Natural killer cell treated with Interleukin-12 subunit alpha and Interleukin-12 subunit beta and Interleukin-15 and Interleukin-18, amount 100 ng/mL, for 72 hours (primary cell): ENCODE measurements at regions not wholly inside any gene's neighbourhood (a gene's known extent, or its start where the extent isn't known, plus 50 kb on each side); places are given as distances from the start of the nearest gene placed in this dataset.
"Not testable (repeated sequence)": the region's sequence is repeated elsewhere in the genome, so short reads cannot be mapped to it uniquely, and the experiment has no call there.

Source experiments
- ATAC-seq, 2 donors: fragments of 150-1000 bp; cut with Tn5 transposase in 1 of 2; sonication (Bioruptor Pico), chemical (Tn5 transposase) in 1 of 2; 2 replicates each; pipeline ENCODE4 v1.10.0; 2021
- DNase-seq: peaks from one replicate; pipeline ENCODE4 v3.0.0; 2022; ENCODE audit warnings: low spot score
- H3K27ac Mint-ChIP-seq, 2 donors: 1 replicate in 1 of 2; 2 replicates in 1 of 2; pipeline ENCODE4 v1.8.0; 2022; ENCODE audit warnings: mixed read lengths in 2 of 2, mild to moderate bottlenecking in 1 of 2, moderate library complexity in 1 of 2
- H3K27me3 Mint-ChIP-seq, 2 donors: 1 replicate in 1 of 2; 2 replicates in 1 of 2; pipeline ENCODE4 v1.8.0; 2022; ENCODE audit warnings: mixed read lengths in 2 of 2
- H3K36me3 Mint-ChIP-seq: one replicate; pipeline ENCODE4 v1.8.0; 2022; ENCODE audit warnings: mixed read lengths
- H3K4me1 Mint-ChIP-seq, 2 donors: 1 replicate in 1 of 2; 2 replicates in 1 of 2; pipeline ENCODE4 v1.8.0; 2022; ENCODE audit warnings: low read depth in 2 of 2, mixed read lengths in 2 of 2, mild to moderate bottlenecking in 1 of 2
- H3K4me3 Mint-ChIP-seq: one replicate; pipeline ENCODE4 v1.8.0; 2022; ENCODE audit warnings: mixed read lengths
- H3K9me3 Mint-ChIP-seq: 2 replicates; pipeline ENCODE4 v1.8.0; 2022; ENCODE audit warnings: mixed read lengths

- Mint-ChIP-seq H3K9me3 (no peaks in the 10 kb centered on the region), H3K27me3 (peaks cover 0 to 3% of the 10 kb centered on the region in 2 donors), H3K36me3 (no peaks in the 10 kb centered on the region), H3K4me1 (no peaks in the 10 kb centered on the region), H3K4me3 (no peak overlapping the region), H3K27ac (no peak overlapping the region)
- DNase-seq (no peak), ATAC-seq (no peak)
These were observed 364.2 kb downstream of the MAT2B start for GRCh38 chr5:163869581-163869980.

DNA sequence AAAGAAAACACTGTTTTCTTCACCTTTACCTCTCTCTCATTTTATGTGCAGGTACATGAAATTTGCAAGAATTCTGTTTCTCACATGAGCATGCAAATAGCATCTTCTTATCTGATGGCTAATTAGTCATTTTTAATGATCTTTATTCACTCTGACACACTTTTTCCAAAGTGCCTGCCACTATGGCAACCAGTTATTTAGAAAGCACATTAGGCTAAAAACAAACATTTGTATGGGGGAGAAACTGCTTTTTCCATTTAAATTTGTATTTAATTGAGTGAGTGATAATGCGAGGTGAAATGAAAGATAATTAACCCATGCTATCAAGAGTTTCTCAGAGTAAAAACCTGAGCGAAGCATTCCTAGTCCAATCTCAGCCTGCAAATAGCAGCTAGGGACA, 365.0 kb downstream of the MAT2B start:
- H3K27me3 Mint-ChIP-seq: peaks cover 0 to 3% of the 10 kb centered on the region in 2 donors
- no peaks in the 10 kb centered on the region for H3K9me3 Mint-ChIP-seq
- H3K36me3 Mint-ChIP-seq: no peaks in the 10 kb centered on the region
- ATAC-seq (no peak), DNase-seq (no peak)
- no peak overlapping the region for H3K4me3 Mint-ChIP-seq
- no peak overlapping the region for H3K27ac Mint-ChIP-seq
- no peaks in the 10 kb centered on the region for H3K4me1 Mint-ChIP-seq

DNA sequence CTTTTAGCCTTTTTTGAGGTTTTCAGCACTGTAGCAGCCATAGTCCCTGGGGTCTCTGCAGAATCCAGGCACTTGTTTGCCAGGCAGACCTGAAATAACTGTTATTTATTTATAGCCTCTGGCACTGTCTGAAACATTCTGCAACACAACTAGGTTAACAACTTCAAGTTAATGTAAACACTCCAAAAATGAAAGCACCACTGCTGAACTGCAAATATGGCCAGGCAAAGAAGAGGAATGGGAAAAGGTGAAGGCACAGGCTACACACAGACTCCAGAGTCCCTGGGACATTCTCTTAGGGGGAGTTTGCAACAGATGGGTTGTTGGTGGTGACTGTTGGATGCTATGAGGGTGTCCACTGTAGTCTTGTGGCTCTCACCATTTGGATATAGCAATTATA, 369.0 kb downstream of the MAT2B start:
- no peaks in the 10 kb centered on the region for H3K9me3 Mint-ChIP-seq
- H3K36me3 Mint-ChIP-seq: no peaks in the 10 kb centered on the region
- H3K27ac Mint-ChIP-seq: no peak overlapping the region
- H3K4me3 Mint-ChIP-seq: no peak overlapping the region
- H3K27me3 Mint-ChIP-seq: peaks cover 0 to under 1% of the 10 kb centered on the region in 2 donors
- no peaks in the 10 kb centered on the region for H3K4me1 Mint-ChIP-seq
- DNase-seq (no peak), ATAC-seq (no peak)

- not testable (repeated sequence) for ATAC-seq
These were observed 369.5 kb downstream of the MAT2B start for GRCh38 chr5:163874912-163875311.

GRCh38 chr5:163877865-163878264, 372.4 kb downstream of the MAT2B start:
- Mint-ChIP-seq H3K27me3 (peaks cover 0 to 2% of the 10 kb centered on the region in 2 donors), H3K4me3 (no peak overlapping the region), H3K9me3 (no peaks in the 10 kb centered on the region), H3K36me3 (no peaks in the 10 kb centered on the region), H3K4me1 (no peaks in the 10 kb centered on the region), H3K27ac (no peak overlapping the region)
- ATAC-seq (no peak), DNase-seq (no peak)

More at GRCh38 chr5:163874912-163875311, 369.5 kb downstream of the MAT2B start:
- H3K27me3 Mint-ChIP-seq, H3K9me3 Mint-ChIP-seq, DNase-seq, H3K27ac Mint-ChIP-seq, H3K4me1 Mint-ChIP-seq, H3K36me3 Mint-ChIP-seq, H3K4me3 Mint-ChIP-seq: not testable (repeated sequence)

DNA sequence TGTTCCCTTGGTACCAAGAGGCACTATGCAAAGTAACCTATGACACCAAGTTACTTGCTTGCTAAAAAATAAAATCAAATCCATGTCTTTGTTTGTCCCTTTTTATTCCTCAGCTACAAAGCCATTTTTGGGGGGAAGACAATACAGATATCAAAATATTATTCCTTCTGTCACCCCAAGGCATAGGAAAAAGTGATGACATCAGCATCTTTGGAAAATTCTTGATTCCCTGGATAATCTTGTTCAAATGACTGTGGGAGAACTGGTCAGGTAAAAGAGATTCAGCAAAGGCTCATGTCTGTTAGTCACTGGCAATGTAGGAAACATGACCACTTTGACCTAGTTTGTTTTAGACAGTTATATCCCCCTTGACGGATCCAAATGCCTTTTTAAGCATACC, 373.1 kb downstream of the MAT2B start:
- H3K4me1 Mint-ChIP-seq: no peaks in the 10 kb centered on the region
- H3K36me3 Mint-ChIP-seq: no peaks in the 10 kb centered on the region
- ATAC-seq: no peak
- H3K27me3 Mint-ChIP-seq: peaks cover 0 to 2% of the 10 kb centered on the region in 2 donors
- no peak overlapping the region for H3K27ac Mint-ChIP-seq
- no peak for DNase-seq
- H3K4me3 Mint-ChIP-seq: no peak overlapping the region
- no peaks in the 10 kb centered on the region for H3K9me3 Mint-ChIP-seq

GRCh38 chr5:163880302-163880701, 374.9 kb downstream of the MAT2B start:
- DNase-seq: no peak
- no peaks in the 10 kb centered on the region for H3K9me3 Mint-ChIP-seq
- no peak for ATAC-seq
- no peaks in the 10 kb centered on the region for H3K4me1 Mint-ChIP-seq
- no peak overlapping the region for H3K27ac Mint-ChIP-seq
- H3K27me3 Mint-ChIP-seq: peaks cover 0 to 2% of the 10 kb centered on the region in 2 donors
- H3K36me3 Mint-ChIP-seq: no peaks in the 10 kb centered on the region
- H3K4me3 Mint-ChIP-seq: no peak overlapping the region

DNA sequence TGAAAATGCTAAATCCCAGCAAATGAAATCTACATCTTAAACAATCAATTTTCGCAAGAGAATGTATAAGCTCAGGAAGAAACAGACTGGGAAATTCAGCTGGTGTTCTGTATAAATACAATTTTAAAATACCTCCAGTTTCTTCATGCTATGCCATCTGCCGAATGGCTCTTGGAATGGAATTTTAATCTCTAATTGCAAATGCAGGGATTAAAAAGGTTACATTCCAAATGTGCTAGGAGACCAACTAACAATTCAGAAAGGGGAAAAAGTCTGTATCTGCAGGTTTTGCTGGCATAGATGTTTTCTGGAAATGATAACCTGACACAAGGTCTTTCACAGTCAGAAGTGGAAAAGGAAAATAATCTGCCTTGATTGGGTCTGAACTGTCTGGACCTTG, 379.7 kb downstream of the MAT2B start:
- H3K36me3 Mint-ChIP-seq: no peaks in the 10 kb centered on the region
- H3K27ac Mint-ChIP-seq: no peak overlapping the region
- no peak overlapping the region for H3K4me3 Mint-ChIP-seq
- H3K4me1 Mint-ChIP-seq: no peaks in the 10 kb centered on the region
- H3K9me3 Mint-ChIP-seq: no peaks in the 10 kb centered on the region
- no peak for ATAC-seq
- no peaks in the 10 kb centered on the region for H3K27me3 Mint-ChIP-seq
- no peak for DNase-seq

DNA sequence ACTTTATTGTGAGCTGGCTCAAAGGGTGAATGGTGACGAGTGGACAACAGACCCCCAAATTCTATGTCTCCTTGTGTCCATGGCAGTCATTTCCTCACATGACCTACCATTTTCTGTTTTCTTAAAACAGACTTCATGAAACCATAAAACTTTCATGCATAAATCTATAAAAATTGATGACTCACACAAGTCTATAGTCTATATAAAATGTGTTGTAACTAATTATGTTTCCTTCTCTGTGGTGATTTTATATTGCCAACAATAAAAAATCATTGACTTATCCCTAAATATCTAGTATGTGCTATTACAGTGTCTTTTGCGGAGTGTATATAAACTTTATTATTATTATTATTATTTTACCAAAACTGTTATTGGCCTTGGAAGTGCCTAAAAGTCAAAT, 382.4 kb downstream of the MAT2B start:
- no peak for DNase-seq
- no peak overlapping the region for H3K27ac Mint-ChIP-seq
- H3K4me3 Mint-ChIP-seq: no peak overlapping the region
- H3K9me3 Mint-ChIP-seq: no peaks in the 10 kb centered on the region
- H3K36me3 Mint-ChIP-seq: no peaks in the 10 kb centered on the region
- no peaks in the 10 kb centered on the region for H3K4me1 Mint-ChIP-seq
- no peak for ATAC-seq
- peaks cover 0 to 3% of the 10 kb centered on the region in 2 donors for H3K27me3 Mint-ChIP-seq

DNA sequence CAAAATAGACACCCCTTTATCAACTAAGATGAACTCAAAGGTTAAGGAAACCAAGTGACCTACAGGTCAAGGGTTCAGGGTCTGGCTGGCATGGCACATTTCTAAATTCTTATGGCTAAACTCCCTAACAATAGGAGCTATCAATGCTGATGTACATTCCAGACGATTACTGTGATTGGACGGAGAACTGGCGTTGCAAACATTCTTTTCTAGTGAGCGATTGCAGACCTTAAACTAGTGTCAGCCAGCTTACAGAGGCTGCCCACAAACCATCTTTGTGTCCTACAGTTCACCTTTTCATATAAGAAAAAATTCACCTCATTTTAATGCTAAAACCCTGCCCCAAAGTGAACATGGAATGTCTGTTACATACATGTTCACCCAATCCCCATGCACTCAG, 382.9 kb downstream of the MAT2B start:
- H3K4me1 Mint-ChIP-seq: no peaks in the 10 kb centered on the region
- H3K27me3 Mint-ChIP-seq: peaks cover 0 to 3% of the 10 kb centered on the region in 2 donors
- no peak overlapping the region for H3K27ac Mint-ChIP-seq
- DNase-seq: no peak
- no peak for ATAC-seq
- no peaks in the 10 kb centered on the region for H3K36me3 Mint-ChIP-seq
- no peaks in the 10 kb centered on the region for H3K9me3 Mint-ChIP-seq
- no peak overlapping the region for H3K4me3 Mint-ChIP-seq

DNA sequence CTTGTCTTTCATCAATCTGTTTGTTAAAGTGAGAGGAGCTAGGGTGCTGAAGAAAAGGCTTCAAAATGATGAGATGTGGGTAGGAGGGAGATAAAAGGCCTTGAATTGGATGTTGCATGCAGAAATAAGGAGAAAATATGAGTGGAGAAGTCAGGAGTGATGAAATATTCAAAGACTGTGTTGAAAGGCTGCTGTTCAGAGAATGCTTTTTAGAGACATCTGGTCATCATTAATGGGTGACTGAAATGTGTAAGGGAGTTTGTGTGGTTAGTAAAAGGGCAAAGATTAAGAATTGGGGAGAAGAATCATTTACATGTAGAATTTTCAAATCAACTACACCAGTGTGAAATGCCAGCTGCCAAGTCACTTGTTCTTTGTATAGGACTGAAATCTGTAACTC, 383.9 kb downstream of the MAT2B start:
- Mint-ChIP-seq H3K27me3 (peaks cover 0 to 3% of the 10 kb centered on the region in 2 donors), H3K36me3 (no peaks in the 10 kb centered on the region), H3K9me3 (no peaks in the 10 kb centered on the region), H3K4me1 (peaks cover 0 to under 1% of the 10 kb centered on the region in 2 donors), H3K27ac (no peak overlapping the region), H3K4me3 (no peak overlapping the region)
- ATAC-seq (no peak), DNase-seq (no peak)

GRCh38 chr5:163890261-163890660, 384.8 kb downstream of the MAT2B start:
- DNase-seq: no peak
- H3K27me3 Mint-ChIP-seq: peaks cover 0 to 3% of the 10 kb centered on the region in 2 donors
- H3K36me3 Mint-ChIP-seq: no peaks in the 10 kb centered on the region
- no peak for ATAC-seq
- H3K4me1 Mint-ChIP-seq: peaks cover 0 to 4% of the 10 kb centered on the region in 2 donors
- H3K27ac Mint-ChIP-seq: no peak overlapping the region
- no peak overlapping the region for H3K4me3 Mint-ChIP-seq
- no peaks in the 10 kb centered on the region for H3K9me3 Mint-ChIP-seq

DNA sequence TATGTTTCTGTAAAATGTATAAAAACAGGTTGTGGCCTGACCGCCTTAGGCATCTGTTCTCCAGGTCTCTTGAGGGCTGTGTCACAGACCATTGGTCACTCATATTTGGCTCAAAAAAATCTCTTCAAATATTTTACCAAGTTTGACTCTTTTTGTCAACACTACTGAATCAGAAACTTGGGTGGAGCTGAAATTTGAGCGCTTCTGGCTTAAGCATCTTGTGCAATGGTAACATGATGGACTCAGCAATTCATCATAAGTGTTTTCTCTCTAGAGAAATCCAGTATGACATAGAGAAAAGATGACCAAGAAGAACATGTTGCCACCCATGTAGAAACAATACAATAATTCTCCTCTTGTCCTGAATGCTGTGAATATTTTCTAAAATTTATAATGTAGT, 387.9 kb downstream of the MAT2B start:
- H3K4me3 Mint-ChIP-seq: no peak overlapping the region
- H3K36me3 Mint-ChIP-seq: no peaks in the 10 kb centered on the region
- no peak overlapping the region for H3K27ac Mint-ChIP-seq
- peaks cover 3 to 7% of the 10 kb centered on the region in 2 donors for H3K4me1 Mint-ChIP-seq
- ATAC-seq: no peak
- DNase-seq: no peak
- H3K9me3 Mint-ChIP-seq: no peaks in the 10 kb centered on the region
- peaks cover 0 to 3% of the 10 kb centered on the region in 2 donors for H3K27me3 Mint-ChIP-seq

DNA sequence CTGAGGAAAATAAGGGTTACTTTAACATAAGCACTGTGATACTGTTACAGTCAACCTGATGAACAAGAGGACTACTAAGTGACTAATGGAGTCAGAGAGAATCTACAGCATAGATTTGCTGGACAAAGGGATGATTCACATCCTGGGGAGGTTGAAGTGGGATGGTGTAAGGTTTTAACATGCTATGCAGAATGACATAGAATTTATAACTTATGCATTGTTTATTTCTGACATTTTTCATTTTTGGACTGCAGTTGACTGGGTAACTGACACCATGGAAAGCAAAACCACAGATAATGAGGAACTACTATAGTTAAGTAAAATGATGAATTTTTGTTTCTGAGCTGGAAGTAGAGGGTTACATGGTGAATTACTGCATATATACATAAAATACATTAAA, 389.2 kb downstream of the MAT2B start:
- ATAC-seq (peak in 1 of 2 donors; percentile 59), DNase-seq (no peak)
- Mint-ChIP-seq H3K27me3 (peaks cover 0 to 3% of the 10 kb centered on the region in 2 donors), H3K27ac (no peak overlapping the region), H3K9me3 (no peaks in the 10 kb centered on the region), H3K4me3 (no peak overlapping the region), H3K4me1 (peaks cover 5 to 13% of the 10 kb centered on the region in 2 donors), H3K36me3 (no peaks in the 10 kb centered on the region)

DNA sequence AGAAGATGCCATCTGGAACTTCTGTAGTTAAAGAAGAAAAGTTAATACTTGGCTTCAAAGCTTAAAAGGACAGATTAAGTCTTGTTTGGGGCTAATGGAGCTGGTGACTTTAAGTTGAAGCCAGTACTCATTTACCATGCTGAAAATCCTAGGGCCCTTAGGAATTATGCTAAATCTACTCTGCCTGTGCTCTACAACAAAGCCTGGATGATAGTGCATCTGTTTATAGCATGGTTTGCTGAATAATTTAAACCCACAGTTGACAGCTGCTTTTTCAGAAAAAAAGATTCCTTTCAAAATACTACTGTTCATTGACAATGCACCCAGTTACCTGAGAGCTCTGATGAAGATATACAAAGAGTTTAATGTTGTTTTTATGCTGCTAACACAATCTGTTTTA, 393.5 kb downstream of the MAT2B start:
- no peak for ATAC-seq
- Mint-ChIP-seq H3K4me3 (no peak overlapping the region), H3K27ac (no peak overlapping the region), H3K36me3 (no peaks in the 10 kb centered on the region), H3K9me3 (no peaks in the 10 kb centered on the region), H3K27me3 (no peaks in the 10 kb centered on the region), H3K4me1 (peaks cover 5 to 13% of the 10 kb centered on the region in 2 donors)
- DNase-seq: no peak
